Gastrocnemius medialis (tissue), 4 donors: ENCODE measurements at regions not wholly inside any gene's neighbourhood (a gene's known extent, or its start where the extent isn't known, plus 50 kb on each side); places are given as distances from the start of the nearest gene placed in this dataset.

ENCODE experiments used
- POLR2A ChIP-seq, 2 donors: fragments of 450-650 bp; IDR thresholded peaks; one replicate each; pipeline ENCODE4 v1.6.1; 2017; ENCODE audit warnings: antibody characterized with exemption in 2 of 2, mild to moderate bottlenecking in 2 of 2, moderate library complexity in 2 of 2
- TF ChIP-seq, protein P1 (sequence below), 5 experiments: fragments of 450-650 bp in 3 of 5; fragments of 200-600 bp in 2 of 5; sonication (generic) in 2 of 5; IDR thresholded peaks in 4 of 5; conservative IDR thresholded peaks in 1 of 5; 1 replicate in 4 of 5; 2 replicates in 1 of 5; pipeline ENCODE4 v1.5.1; 2016 to 2019; ENCODE audit warnings: antibody characterized with exemption in 5 of 5, mild to moderate bottlenecking in 3 of 5, moderate library complexity in 3 of 5

DNA sequence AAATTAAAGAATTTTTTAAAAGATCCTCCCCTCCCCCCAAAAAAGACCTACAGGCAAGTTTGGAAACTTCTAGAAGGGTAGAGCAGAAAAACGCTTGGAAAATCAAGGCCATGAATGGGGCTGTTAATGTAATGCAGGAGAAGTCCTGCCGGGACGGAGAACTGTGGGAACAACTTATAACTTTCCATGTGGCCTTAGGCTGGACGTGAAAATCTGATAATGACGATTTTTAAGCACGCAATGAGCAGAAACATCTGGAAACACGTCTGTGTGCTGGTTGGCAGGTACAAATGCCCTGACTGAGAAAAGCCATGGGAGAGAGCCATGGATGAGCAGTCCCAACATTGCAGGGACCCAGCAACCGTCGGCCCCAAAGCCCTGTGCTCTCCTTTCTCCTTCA is 198.7 kb upstream of the RREB1 start:
- TF ChIP-seq, protein P1, sequence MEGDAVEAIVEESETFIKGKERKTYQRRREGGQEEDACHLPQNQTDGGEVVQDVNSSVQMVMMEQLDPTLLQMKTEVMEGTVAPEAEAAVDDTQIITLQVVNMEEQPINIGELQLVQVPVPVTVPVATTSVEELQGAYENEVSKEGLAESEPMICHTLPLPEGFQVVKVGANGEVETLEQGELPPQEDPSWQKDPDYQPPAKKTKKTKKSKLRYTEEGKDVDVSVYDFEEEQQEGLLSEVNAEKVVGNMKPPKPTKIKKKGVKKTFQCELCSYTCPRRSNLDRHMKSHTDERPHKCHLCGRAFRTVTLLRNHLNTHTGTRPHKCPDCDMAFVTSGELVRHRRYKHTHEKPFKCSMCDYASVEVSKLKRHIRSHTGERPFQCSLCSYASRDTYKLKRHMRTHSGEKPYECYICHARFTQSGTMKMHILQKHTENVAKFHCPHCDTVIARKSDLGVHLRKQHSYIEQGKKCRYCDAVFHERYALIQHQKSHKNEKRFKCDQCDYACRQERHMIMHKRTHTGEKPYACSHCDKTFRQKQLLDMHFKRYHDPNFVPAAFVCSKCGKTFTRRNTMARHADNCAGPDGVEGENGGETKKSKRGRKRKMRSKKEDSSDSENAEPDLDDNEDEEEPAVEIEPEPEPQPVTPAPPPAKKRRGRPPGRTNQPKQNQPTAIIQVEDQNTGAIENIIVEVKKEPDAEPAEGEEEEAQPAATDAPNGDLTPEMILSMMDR (IDR thresholded peaks at IDR 0.05 in 4 of 5, conservative IDR thresholded peaks at IDR 0.05 in 1 of 5): no peak
- TF ChIP-seq POLR2A (IDR thresholded peaks at IDR 0.05): no peak
